AG09309 (cell line): ENCODE measurements at regions not wholly inside any gene's neighbourhood (a gene's known extent, or its start where the extent isn't known, plus 50 kb on each side); places are given as distances from the start of the nearest gene placed in this dataset.

ENCODE experiments used
- DNase-seq: peaks from one replicate; pipeline ENCODE4 v3.0.0-alpha.2; 2010; ENCODE audit warnings: low read depth
- H3K4me3 ChIP-seq: 2 replicates; pipeline ENCODE4 v1.5.1; 2011; ENCODE audit warnings: mild to moderate bottlenecking, low read depth, low read length, moderate library complexity; ENCODE audit not compliant: control insufficient read depth
- CTCF ChIP-seq: IDR thresholded peaks from 2 replicates; pipeline ENCODE4 v1.5.1; 2011; ENCODE audit warnings: mild to moderate bottlenecking, low read depth, low read length, inconsistent platforms; ENCODE audit not compliant: insufficient read depth, control insufficient read depth; ENCODE audit errors: missing control alignments

- TF ChIP-seq CTCF: no peak
- DNase-seq: no peak
- H3K4me3 ChIP-seq: no peak overlapping the region
Measured at GRCh38 chr2:176537932-176538331, 268.7 kb downstream of the MTX2 start.

- no peak for DNase-seq
- H3K4me3 ChIP-seq: no peak overlapping the region
- TF ChIP-seq CTCF: no peak
Measured at GRCh38 chr2:176540995-176541394, 271.8 kb downstream of the MTX2 start.

- H3K4me3 ChIP-seq: no peak overlapping the region
- no peak for TF ChIP-seq CTCF
- no peak for DNase-seq
Measured at GRCh38 chr2:176542476-176542875, 273.2 kb downstream of the MTX2 start.

GRCh38 chr2:176544557-176544956, 275.3 kb downstream of the MTX2 start:
- H3K4me3 ChIP-seq: no peak overlapping the region
- DNase-seq: no peak
- no peak for TF ChIP-seq CTCF

- H3K4me3 ChIP-seq: no peak overlapping the region
- no peak for DNase-seq
- TF ChIP-seq CTCF: no peak
Measured at GRCh38 chr2:176544991-176545956, 276.0 kb downstream of the MTX2 start.

GRCh38 chr2:176546550-176546949, 277.3 kb downstream of the MTX2 start:
- TF ChIP-seq CTCF: no peak
- H3K4me3 ChIP-seq: no peak overlapping the region
- DNase-seq: no peak
